ENCODE measurements at regions not wholly inside any gene's neighbourhood (a gene's known extent, or its start where the extent isn't known, plus 50 kb on each side); places are given as distances from the start of the nearest gene placed in this dataset.

DNA sequence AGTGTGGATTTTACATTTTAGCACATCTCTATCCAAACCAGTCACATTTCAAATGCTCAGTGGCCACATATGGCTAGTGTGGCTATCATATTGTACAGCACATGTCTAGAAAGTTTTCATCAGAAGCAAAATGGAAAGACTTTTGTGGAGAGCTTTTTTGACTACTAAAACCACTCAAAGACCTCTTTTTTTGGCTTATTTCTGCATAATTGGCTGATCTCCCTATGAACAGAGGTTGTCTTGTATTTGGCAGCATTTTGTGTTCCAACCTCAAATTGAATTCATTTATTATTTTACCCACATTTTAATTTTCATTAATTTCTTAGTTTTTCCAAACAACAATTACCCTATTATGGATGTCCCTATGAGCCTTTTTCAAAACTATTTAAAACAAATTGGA is 395.7 kb downstream of the TLE1 start:
- no peak for FAIRE-seq
- DNase-seq (ENCODE audit: insufficient read length, low spot score), result no peak

DNA sequence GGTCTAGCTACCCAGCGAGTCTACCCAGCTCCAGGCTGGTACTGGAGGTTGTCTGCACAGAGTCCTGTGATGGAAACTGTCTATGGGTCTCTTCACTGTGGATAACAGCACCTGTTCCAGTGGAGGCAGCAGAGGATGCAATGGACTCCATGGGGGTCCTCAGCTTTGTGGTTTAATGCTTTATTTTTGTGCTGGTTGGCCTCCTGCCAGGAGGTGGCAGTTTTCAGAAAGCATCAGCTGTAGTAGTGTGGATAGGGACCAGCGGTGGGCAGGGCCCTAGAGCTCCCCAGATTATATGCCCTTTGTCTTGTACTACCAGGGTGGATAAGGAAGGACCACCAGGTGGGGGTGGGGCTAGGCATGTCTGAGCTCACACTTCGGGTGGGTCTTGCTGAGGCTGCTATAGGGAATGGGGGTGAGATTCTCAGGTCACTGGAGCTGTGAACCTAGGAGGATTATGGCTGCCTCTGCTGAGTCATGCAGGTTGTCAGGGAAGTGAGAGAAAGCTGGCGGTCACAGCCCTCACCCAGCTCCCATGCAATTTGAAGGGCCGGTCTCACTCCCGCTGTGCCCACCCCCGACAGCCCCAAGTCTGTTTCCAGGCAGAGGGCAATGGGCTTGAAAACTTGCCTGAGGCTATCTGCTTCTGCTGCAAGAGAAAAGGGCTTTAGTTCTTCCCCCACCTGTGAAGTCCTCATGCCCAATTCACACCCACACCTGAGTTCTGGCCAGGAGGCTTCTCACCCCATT is 397.1 kb downstream of the TLE1 start:
- DNase-seq (ENCODE audit: insufficient read length, low spot score), result no peak
- FAIRE-seq, result no peak

DNA sequence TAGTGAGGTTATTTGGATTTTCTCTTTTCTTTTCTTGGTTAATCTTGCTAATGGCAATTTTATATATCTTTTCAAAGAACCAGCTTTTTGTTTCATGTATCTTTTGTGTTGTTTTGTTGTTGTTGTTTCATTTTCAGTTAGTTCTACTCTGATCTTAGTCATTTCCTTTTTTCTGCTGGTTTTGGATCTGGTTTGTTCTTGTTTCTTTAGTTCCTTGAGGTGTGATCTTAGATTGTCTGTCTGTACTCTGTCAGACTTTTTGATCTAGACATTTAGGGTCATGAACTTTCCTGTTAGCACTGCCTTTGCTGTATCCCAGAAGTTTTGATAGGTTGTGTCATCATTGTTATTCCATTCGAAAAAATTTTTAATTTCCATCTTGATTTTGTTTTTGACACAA is 399.7 kb downstream of the TLE1 start:
- DNase-seq (ENCODE audit: insufficient read length, low spot score) (no peak), FAIRE-seq (no peak)

DNA sequence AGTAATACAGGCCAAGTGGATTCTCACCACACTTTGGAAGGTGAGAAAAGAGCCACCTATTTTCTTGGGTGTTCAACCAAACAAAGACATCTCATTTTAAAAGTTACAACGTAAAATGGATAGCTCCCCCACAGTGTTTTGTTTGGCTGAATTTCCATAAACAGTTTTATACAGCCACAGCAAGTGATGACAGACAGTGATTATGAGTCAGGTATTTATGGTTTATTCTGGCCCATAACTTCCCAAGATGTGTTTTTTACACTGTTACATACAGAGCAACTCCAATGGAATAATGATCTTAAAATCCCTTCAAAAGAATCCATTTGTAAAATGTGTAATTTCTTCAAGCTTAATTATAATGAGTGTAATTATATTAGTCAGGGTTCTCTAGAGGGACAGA is 421.3 kb downstream of the TLE1 start:
- DNase-seq (ENCODE audit: insufficient read length, low spot score) (no peak), FAIRE-seq (no peak)

DNA sequence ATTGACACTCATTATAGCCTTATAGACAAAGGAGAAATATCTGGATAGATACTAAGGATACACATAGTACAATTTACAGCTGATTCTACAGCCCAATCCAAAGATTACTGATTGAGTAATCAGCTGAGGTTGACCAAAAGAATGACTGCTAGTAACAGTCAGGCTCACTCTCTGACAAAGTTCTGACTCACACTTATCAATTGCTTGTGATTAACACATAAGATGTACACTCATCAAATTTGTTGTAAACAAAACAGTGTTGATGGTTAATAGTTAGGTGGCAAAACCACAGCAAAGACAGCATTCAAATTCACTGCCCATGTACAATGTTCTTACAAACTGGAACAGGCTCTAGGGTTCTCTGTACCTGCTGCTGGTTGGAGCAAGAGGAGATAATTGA is 422.7 kb downstream of the TLE1 start:
- no peak for DNase-seq (ENCODE audit: insufficient read length, low spot score)
- FAIRE-seq, result no peak

DNA sequence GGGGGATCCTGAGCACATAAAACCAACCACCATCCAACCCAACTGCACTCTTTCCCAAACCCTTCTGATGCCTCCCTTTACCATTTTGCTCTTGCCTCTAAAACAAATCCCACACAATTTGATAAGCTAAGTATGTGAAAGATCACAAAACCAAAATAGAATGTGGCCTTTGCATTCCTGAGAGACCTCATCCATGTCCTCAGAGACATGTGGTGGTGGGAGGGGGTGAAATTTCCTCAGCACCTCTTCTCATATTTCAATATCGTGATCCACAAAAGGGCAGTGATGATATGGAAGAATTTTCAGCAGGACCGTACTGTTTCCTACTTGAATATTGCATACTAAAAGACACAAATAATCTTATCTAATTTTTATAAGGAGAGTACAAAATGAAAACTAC is 423.3 kb downstream of the TLE1 start:
- no peak for FAIRE-seq
- DNase-seq (ENCODE audit: insufficient read length, low spot score), result no peak

DNA sequence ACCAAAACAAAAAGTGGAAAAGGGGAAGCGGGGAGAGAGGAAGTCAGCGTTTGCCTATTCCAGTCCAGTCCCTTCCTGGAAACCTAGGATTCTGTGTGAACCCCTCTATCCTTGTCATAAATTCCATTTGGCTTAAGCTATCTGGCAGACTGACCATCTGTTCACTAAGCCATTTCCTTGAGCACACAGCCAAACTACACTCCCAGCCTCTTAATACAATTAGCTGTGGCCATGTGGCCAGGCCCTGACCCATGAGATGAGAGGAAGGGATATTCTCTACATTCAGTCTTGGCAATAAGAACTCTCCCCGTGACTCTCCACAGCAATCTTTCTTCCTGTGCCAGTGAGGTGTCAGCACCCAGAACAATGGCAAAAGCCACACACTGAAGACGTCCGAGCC is 424.8 kb downstream of the TLE1 start:
- FAIRE-seq (no peak), DNase-seq (ENCODE audit: insufficient read length, low spot score) (no peak)

DNA sequence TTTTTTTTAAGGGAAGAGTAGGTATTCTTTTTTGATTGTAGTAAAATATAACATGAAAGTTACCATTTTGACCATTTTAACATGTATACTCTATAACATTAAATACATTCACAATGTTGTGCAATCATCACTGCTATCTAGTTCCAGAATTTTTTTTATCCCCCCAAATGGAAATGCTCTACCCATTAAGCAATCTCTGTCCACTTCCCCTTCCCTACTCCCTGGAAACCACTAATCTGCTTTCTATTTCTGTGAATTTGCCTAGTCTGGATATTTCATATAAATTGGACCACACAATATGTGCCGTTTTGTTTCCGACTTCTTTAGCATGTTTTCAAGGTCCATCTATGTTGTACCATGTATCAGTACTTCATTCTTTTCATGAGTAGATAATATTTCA is 429.5 kb downstream of the TLE1 start:
- no peak for DNase-seq (ENCODE audit: insufficient read length, low spot score)
- no peak for FAIRE-seq

DNA sequence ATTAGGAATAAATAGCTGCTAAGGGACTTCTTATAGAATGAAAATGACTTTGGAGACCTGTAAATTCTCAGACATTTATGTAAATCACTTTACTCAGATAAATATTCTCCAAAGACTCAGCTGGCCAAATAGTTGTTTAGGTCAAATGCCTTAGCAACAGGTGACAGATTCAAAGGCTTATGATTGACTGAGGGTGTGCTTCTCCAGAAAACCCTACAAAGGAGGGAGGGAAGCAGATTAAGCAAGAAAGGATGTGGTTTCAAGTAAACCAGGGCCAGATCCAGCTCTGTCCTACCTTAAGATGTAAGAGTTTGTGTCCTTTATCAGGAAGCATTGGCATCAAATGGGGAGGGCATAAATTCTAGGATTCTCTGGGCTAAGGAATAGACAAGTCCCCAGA is 433.0 kb downstream of the TLE1 start:
- FAIRE-seq, result no peak
- no peak for DNase-seq (ENCODE audit: insufficient read length, low spot score)

DNA sequence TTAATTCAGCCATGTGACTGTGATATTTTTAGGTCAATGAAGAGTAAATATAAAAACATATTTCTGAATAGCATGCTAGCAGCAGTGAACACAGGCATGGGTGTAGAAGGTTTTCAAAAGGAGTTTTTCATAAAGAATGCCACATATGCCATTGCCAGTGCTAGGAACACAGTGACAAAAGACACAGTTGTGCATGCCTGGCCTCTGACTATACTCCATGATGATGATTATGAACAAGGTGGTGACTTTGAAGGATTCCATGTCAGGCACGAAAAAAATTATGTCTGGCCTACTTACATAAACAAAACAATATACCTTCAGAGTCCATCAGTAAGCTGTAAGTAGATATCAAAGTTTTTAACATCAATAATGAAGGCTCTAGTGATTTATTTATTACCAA is 438.7 kb downstream of the TLE1 start:
- FAIRE-seq, result no peak
- DNase-seq (ENCODE audit: insufficient read length, low spot score), result no peak

DNA sequence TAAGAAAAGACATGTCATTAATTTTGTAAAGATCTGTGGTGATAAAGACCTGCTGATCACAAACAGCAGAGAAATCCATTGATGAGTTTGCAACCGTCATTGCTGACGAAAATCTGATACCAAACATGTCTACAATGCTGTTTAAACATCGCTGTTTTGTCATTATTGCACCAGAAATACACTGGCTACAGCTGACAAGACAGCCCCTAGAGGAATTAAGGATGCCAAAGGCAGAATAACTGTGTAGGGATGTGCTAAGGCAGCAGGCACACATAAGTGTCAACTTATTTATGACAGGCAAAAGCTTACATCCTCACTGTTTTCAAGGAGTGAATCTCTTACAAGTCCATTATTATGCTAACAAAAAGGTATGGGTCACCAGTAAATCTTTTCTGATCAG is 439.3 kb downstream of the TLE1 start:
- DNase-seq (ENCODE audit: insufficient read length, low spot score) (no peak), FAIRE-seq (no peak)

DNA sequence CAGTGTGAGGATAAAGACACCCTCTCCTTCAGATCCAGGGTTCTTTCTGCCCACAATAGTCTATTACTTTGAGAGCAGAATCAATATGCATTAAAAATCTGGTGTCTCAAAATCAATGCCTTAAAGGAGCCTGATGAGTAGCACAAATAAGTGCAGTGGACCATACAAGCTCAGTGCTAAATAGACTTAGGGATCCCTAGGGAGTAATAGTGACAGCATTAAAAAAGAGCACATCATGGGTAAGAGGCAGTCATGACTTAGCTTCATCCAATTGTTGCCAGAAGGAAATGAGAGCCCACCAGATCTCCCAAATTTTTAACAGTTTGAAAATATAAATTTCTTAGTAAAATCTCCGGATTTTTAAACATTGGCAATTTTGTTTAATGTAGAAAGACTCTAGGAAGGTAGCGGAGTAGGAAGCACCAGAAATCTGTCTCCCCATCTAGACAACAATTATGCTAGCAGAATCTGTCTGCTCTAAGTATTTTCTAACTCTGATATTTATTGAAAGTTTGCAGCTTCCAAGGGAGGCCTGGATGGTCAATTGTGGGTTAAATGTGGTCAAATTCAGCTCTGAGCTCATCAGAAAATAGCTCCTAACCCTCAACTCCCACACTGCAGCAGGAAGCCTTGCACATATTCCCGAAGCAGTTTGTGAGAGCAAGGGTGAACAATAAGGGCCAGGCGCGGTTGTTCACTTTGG is 443.9 kb downstream of the TLE1 start:
- DNase-seq (ENCODE audit: insufficient read length, low spot score), result no peak

DNA sequence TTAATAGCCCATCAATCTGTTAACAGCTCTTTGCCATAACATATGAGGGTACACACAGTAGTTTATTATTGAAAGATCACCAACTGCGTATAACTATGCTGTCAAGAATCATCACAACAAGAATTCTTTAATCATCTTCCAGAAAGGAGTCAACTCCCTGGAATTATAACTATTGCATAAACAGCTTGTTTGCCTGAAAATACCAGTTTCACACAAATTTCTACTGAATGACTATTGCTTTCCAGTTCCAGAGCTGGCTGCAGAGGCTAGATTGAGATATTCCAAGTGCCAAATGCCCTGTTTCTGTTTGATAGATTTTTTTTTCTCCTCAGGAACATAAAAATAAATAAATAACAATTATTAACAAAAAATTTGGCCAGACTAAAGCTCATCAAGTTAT is 444.7 kb downstream of the TLE1 start:
- FAIRE-seq (no peak), DNase-seq (ENCODE audit: insufficient read length, low spot score) (no peak)

More for the DNA sequence above, 443.9 kb downstream of the TLE1 start:
- FAIRE-seq, result no peak

DNA sequence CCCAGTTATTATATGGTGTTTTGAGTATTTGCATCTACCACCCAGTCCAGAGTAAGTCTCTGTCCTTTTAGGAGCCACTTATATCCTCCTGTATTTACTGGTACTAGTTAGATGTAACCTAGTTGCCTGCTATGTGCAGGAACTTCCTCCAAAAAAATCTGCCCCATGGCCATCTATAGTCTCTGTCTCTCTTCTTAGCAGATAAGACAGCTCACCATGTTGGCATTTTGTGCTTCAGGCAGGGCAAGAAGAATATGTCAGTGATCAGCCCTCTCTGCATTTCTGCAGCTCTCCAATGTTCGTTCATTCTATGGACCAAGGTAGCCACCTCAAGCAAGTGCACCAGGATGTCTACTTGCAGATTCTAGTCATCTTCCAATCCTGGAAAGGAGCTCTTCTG is 446.5 kb downstream of the TLE1 start:
- DNase-seq (ENCODE audit: insufficient read length, low spot score) (no peak), FAIRE-seq (no peak)

DNA sequence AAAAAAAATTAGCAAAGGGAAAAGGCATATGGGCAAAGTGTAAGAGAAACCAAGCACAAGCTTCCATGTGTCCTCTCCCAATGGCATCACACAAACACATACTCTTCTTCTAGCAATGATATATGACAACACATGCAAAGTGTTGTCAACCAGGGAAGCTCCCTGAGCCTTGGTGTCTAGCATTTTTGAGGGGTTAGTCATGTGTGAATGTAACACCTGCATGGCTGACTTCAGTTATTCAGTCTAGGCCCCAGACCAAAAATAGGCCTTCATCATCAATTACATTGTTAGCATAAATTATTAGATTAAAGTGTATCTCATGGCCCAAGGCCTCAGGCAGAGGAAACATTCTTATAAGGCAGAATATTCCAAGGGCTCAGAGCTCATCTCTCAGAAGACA is 450.0 kb downstream of the TLE1 start:
- no peak for FAIRE-seq
- no peak for DNase-seq (ENCODE audit: insufficient read length, low spot score)

DNA sequence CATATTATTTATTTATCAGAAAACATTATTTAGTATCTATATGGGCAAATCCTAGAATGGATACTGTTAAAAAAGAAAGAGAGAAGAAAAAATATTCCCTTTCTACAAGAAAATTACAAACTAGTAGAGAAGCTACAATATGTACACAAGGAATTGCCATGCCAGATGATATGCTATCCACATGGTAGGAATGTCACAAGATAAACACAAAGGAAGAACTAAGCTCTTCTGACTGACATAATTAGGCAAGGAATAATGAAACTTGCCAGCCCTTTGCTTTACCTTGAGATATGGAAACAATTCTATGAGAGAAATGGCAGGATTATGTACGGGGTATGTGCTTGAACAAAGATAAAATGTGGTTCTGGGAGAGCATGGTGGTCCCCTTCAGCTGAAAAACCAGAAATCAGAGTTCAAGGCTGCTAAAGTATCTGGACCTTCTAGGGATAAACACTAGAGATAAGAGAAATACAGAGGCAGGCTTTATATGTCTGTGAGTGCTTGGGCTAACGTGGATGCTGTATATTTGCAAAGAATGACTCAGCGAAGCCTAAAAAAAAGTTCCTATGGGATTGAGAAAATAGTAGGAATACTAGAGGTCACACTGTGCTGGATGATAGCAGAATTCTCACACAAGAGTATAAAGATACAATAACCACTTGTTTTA is 451.6 kb downstream of the TLE1 start:
- no peak for DNase-seq (ENCODE audit: insufficient read length, low spot score)
- no peak for FAIRE-seq

DNA sequence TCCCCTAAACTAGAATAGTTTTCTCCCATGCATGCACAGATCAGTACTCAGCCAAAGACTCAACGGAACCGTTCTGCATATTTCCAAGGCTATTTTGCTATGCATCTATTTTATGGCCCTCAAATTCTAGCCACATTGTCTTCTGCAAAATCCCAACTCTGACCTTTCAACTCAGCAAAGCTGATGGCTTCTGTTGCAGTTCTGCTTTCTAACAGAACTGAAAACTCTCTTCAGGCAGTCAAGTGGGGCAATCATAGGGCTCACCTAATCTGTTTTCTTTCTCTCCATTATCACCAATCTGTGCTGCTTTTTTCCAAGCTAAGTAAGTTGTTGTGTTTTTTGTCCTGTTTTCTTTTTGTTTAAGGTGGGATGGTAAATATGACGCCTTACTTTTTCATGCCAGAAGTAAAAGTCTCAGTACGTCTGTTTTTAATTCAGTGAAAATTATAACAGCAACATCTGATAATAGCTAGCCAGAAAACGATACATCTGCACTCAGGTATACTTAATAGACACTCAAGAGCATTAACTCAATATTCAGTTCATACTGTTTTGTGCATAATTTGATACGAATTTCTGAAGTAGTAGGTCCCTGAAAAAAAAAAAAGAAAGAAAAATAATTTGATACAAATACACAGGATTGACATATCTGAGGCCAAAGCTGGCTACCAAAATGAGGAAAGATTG is 454.3 kb downstream of the TLE1 start:
- no peak for FAIRE-seq
- DNase-seq (ENCODE audit: insufficient read length, low spot score), result no peak

DNA sequence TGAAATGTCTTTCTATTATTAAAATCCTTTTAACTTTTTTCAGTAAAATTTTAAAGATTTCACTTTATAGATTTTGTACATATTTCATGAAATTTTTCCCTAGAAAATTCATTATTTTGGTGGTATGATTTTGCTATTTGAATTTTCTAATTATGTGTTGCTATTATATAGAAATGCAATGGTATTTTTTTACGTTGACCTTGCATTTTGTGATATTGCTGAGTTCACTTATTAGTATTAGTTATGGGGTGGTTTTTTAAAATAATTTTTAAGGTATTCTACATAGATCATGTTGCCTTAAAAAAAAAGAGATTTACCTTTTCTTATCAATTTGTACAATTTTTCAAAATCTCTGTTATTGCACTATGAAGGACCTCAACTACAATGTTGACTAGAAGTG is 458.3 kb downstream of the TLE1 start:
- FAIRE-seq (no peak), DNase-seq (ENCODE audit: insufficient read length, low spot score) (no peak)

DNA sequence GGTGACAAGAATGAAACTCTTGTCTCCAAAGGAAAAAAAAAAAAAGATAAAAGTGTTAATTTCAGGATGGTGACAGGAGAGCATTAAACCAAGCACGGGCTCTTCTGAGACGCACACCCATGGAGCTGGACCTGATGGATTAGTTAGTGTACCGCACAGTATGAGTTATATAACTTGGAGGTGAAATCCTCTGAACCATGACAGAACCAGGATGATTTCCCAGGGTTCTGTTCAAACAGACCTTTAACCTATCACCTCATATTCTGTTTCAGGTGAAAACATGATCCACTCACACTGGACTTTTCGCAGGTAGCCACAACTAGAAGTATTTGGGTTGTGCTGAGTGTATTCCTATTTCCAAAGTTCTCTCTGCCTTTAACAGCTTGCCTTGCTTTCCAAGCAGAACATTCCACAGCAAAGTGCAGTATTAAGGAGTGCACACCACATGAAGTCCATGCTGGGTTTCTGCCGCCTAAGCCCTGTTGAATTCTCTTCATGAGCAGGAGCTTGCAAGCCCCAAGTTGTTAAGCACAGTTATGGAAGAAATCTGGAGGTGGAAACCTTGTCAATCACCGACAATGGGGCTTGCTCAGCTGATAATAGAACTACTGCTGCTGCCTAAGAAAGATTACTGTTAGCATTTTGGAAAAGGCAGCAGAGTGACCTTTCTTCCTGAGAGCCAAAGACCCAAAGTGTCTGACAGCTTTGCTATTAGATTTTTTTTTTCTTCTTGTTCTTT is 461.7 kb downstream of the TLE1 start:
- FAIRE-seq (no peak), DNase-seq (ENCODE audit: insufficient read length, low spot score) (no peak)

DNA sequence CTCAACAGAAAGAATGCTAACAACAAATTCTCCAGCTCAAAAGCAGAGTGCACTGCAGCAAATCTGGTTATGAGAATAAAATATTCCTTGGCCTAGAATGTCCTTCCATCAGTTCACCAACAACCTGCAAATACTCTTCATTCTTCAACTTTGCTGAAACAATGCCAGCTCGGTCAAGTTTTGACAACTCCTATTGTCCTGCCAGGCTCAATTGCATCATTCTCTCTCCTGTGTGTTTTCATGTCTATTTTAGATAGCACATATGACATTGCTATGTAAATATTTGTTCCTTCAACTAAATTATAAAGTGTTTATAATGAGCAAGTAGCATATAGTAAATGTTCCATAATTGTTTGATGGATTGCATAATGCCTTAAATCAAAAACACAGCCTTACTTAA is 463.8 kb downstream of the TLE1 start:
- FAIRE-seq (no peak), DNase-seq (ENCODE audit: insufficient read length, low spot score) (no peak)
